Endodermal cell (in vitro differentiated cells): ENCODE measurements at regions not wholly inside any gene's neighbourhood (a gene's known extent, or its start where the extent isn't known, plus 50 kb on each side); places are given as distances from the start of the nearest gene placed in this dataset.

Experiments used
- DNase-seq: peaks from one replicate; pipeline ENCODE4 v3.0.0-alpha.2; 2017
- H3K27ac ChIP-seq: 2 replicates; pipeline ENCODE4 v1.5.1; 2013; ENCODE audit warnings: mild to moderate bottlenecking, low read depth, low read length, moderate library complexity
- H3K27me3 ChIP-seq: 2 replicates; pipeline ENCODE4 v1.6.1; 2013; ENCODE audit warnings: mild to moderate bottlenecking, low read length, moderate library complexity; ENCODE audit not compliant: insufficient read depth, control insufficient read depth, poor library complexity, severe bottlenecking
- H3K36me3 ChIP-seq: 2 replicates; pipeline ENCODE4 v1.7.0; 2013; ENCODE audit warnings: mild to moderate bottlenecking, low read length, moderate library complexity; ENCODE audit not compliant: control insufficient read depth, insufficient read depth
- H3K4me1 ChIP-seq: one replicate; pipeline ENCODE4 v1.7.0; 2013; ENCODE audit warnings: low read length; ENCODE audit not compliant: control insufficient read depth, insufficient read depth
- H3K4me3 ChIP-seq: 2 replicates; pipeline ENCODE4 v1.5.1; 2013; ENCODE audit warnings: mild to moderate bottlenecking, low read length, moderate library complexity
- H3K9ac ChIP-seq: 2 replicates; pipeline ENCODE4 v1.6.1; 2013; ENCODE audit warnings: mild to moderate bottlenecking, low read length, moderate library complexity; ENCODE audit not compliant: poor library complexity, severe bottlenecking; ENCODE audit errors: extremely low read depth
- H3K9me3 ChIP-seq: 2 replicates; pipeline ENCODE4 v1.6.1; 2013; ENCODE audit warnings: mild to moderate bottlenecking, low read length, moderate library complexity; ENCODE audit not compliant: control insufficient read depth
- H3K27ac Mint-ChIP-seq: 2 replicates; pipeline ENCODE4 v1.8.0; 2020; ENCODE audit warnings: mixed read lengths
- H3K27me3 Mint-ChIP-seq: 2 replicates; pipeline ENCODE4 v1.8.0; 2021; ENCODE audit warnings: mild to moderate bottlenecking, mixed read lengths; ENCODE audit not compliant: insufficient read depth
- H3K36me3 Mint-ChIP-seq: 2 replicates; pipeline ENCODE4 v1.8.0; 2020; ENCODE audit warnings: low read depth, mixed read lengths
- H3K4me1 Mint-ChIP-seq: 2 replicates; pipeline ENCODE4 v1.8.0; 2020; ENCODE audit warnings: mixed read lengths
- H3K4me3 Mint-ChIP-seq: 2 replicates; pipeline ENCODE4 v1.8.0; 2020; ENCODE audit warnings: mild to moderate bottlenecking, moderate library complexity, mixed read lengths
- H3K9me3 Mint-ChIP-seq: 2 replicates; pipeline ENCODE4 v1.8.0; 2020; ENCODE audit warnings: mild to moderate bottlenecking, mixed read lengths
- CTCF ChIP-seq: fragments of 200-600 bp; sonication (generic); conservative IDR thresholded peaks from 2 replicates; pipeline ENCODE4 v1.5.0; 2021; ENCODE audit warnings: antibody characterized with exemption, mild to moderate bottlenecking
- WGBS, 2 experiments: methylation state at CpG; one replicate each; pipeline versions ENCODE4 v1.1.5 to v1.1.7; 2013; ENCODE audit warnings: missing lambda C conversion rate in 2 of 2, mixed read lengths in 1 of 2; ENCODE audit not compliant: insufficient coverage in 1 of 2, insufficient read length in 1 of 2; 5-methylcytosine and 5-hydroxymethylcytosine counted together

GRCh38 chr2:212936572-212936971 lies 214.8 kb downstream of the IKZF2 start:
- no peak overlapping the region for H3K27ac Mint-ChIP-seq
- no peak overlapping the region for H3K9ac ChIP-seq
- no peak for DNase-seq

GRCh38 chr2:212935752-212936151 lies 215.7 kb downstream of the IKZF2 start:
- no peaks in the 10 kb centered on the region for H3K27me3 Mint-ChIP-seq
- Histone ChIP-seq H3K27ac (no peak overlapping the region), H3K9ac (no peak overlapping the region), H3K4me1 (peaks cover 4% of the 10 kb centered on the region), H3K4me3 (no peak overlapping the region), H3K36me3 (no peaks in the 10 kb centered on the region), H3K27me3 (no peaks in the 10 kb centered on the region), H3K9me3 (no peaks in the 10 kb centered on the region)
- no peak for DNase-seq
- H3K4me3 Mint-ChIP-seq, result no peak overlapping the region
- peaks cover 30% of the 10 kb centered on the region for H3K4me1 Mint-ChIP-seq
- no peak for TF ChIP-seq CTCF
- H3K9me3 Mint-ChIP-seq, result no peaks in the 10 kb centered on the region
- no peaks in the 10 kb centered on the region for H3K36me3 Mint-ChIP-seq
- 93 to 94% methylated on average over 4 of the region's 4 CpGs for WGBS, 2 experiments
- no peak overlapping the region for H3K27ac Mint-ChIP-seq

More at GRCh38 chr2:212936572-212936971, 214.8 kb downstream of the IKZF2 start:
- Mint-ChIP-seq H3K9me3 (no peaks in the 10 kb centered on the region), H3K4me3 (no peak overlapping the region), H3K27me3 (no peaks in the 10 kb centered on the region), H3K36me3 (no peaks in the 10 kb centered on the region), H3K4me1 (peaks cover 37% of the 10 kb centered on the region)
- Histone ChIP-seq H3K27ac (no peak overlapping the region), H3K4me3 (no peak overlapping the region), H3K36me3 (no peaks in the 10 kb centered on the region), H3K27me3 (no peaks in the 10 kb centered on the region), H3K4me1 (peaks cover 12% of the 10 kb centered on the region), H3K9me3 (no peaks in the 10 kb centered on the region)
- WGBS, 2 experiments, result 92% methylated on average over 8 of the region's 8 CpGs
- TF ChIP-seq CTCF, result no peak

DNA sequence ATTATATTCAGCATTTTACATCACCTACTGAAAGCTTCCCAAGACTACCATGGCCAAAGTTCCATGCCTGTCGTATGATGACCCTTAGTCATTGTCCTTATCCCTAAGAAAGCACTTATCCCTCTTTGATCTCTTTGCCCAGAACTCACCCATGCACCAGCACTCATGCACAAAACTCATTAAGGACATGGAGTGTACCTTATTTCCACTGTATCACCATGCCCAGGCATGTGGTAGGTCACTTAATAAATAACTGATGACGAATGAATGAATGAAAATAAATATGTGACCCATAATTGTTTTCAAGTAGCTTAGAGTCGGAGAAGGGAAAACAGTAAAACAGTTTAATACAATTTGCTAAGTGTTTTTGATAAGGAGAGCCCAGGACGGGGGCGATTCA lies 220.1 kb downstream of the IKZF2 start:
- Mint-ChIP-seq H3K4me3 (no peak overlapping the region), H3K36me3 (no peaks in the 10 kb centered on the region), H3K27me3 (no peaks in the 10 kb centered on the region), H3K9me3 (no peaks in the 10 kb centered on the region), H3K4me1 (peaks cover 4% of the 10 kb centered on the region), H3K27ac (no peak overlapping the region)
- 94 to 100% methylated on average over 4 to 5 of the region's 5 CpGs for WGBS, 2 experiments
- Histone ChIP-seq H3K27ac (no peak overlapping the region), H3K27me3 (no peaks in the 10 kb centered on the region), H3K9me3 (no peaks in the 10 kb centered on the region), H3K36me3 (no peaks in the 10 kb centered on the region), H3K9ac (no peak overlapping the region), H3K4me3 (no peak overlapping the region), H3K4me1 (no peaks in the 10 kb centered on the region)
- no peak for TF ChIP-seq CTCF
- no peak for DNase-seq
